ENCODE measurements at regions not wholly inside any gene's neighbourhood (a gene's known extent, or its start where the extent isn't known, plus 50 kb on each side); places are given as distances from the start of the nearest gene placed in this dataset.

- TF ChIP-seq CTCF (IDR thresholded peaks at IDR 0.05; ENCODE audit: insufficient read depth, low read length, poor library complexity, severe bottlenecking) (no peak), EZH2phosphoT487 (conservative IDR thresholded peaks at IDR 0.05; ENCODE audit: low read length) (no peak)
Observed at GRCh38 chr14:101476916-101477553, 84.3 kb upstream of the DIO3 start.
